ENCODE measurements at regions not wholly inside any gene's neighbourhood (a gene's known extent, or its start where the extent isn't known, plus 50 kb on each side); places are given as distances from the start of the nearest gene placed in this dataset.

GRCh38 chr11:70944141-70944540 is 308.2 kb downstream of the SHANK2 start:
- no peak for TF ChIP-seq CTCF (IDR thresholded peaks at IDR 0.05 in 2 of 3, conservative IDR thresholded peaks at IDR 0.05 in 1 of 3; ENCODE audit: borderline replicate concordance in 1 of 3, insufficient read depth in 1 of 3, low read depth in 2 of 3, low read length in 2 of 3)
- TF ChIP-seq RAD21 (IDR thresholded peaks at IDR 0.05; ENCODE audit: low read depth), result no peak
- no peak for TF ChIP-seq CBX3 (IDR thresholded peaks at IDR 0.05; ENCODE audit: low read depth)
- no peak for TF ChIP-seq TCF7L2 (IDR thresholded peaks at IDR 0.05; ENCODE audit: borderline replicate concordance, extremely low read depth, insufficient read depth, insufficient read length)
- TF ChIP-seq CEBPB (IDR thresholded peaks at IDR 0.05; ENCODE audit: low read depth), result no peak
- no peak for TF ChIP-seq POLR2AphosphoS5 (IDR thresholded peaks at IDR 0.05; ENCODE audit: low read depth, low read length)
- DNase-seq (ENCODE audit: low read depth, low spot score) (no peak), ATAC-seq (no peak)
- H3K9me2 ChIP-seq (ENCODE audit: insufficient read depth), result no peaks in the 10 kb centered on the region
- no peaks in the 10 kb centered on the region for H3K27me3 ChIP-seq (ENCODE audit: insufficient read depth, low read length)
- no peak overlapping the region for H2AFZ ChIP-seq (ENCODE audit: low read depth, low read length, poor library complexity, severe bottlenecking)
- H3K9ac ChIP-seq (ENCODE audit: low read length), result no peak overlapping the region
- H3K4me1 ChIP-seq (ENCODE audit: control insufficient read depth in 1 of 2, insufficient read depth in 2 of 2, low read length in 2 of 2), result no peaks in the 10 kb centered on the region
- no peak overlapping the region for H3K4me2 ChIP-seq (ENCODE audit: low read length)
- H3K36me3 ChIP-seq (ENCODE audit: control insufficient read depth in 1 of 2, insufficient read depth in 2 of 2, low read length in 2 of 2), result no peaks in the 10 kb centered on the region
- H3K79me2 ChIP-seq (ENCODE audit: insufficient read depth, low read length), result no peaks in the 10 kb centered on the region
- intact Hi-C loops (cut with micrococcal nuclease), result no loop called here
- POLR2A ChIA-PET, result interaction anchor here (0.7 kb wide), 1 partner anchor 8 kb away, joined by 6 read pairs; no protein-coding TSS in a partner anchor
- CTCF ChIA-PET, result no interaction called here
- no TSS peak for BruUV-seq (replicated peaks)
- no peak overlapping the region for H3K4me3 ChIP-seq (replicated peaks in 1 of 2; ENCODE audit: low read depth in 1 of 2, low read length in 2 of 2)
- no peak overlapping the region for H3K27ac ChIP-seq (ENCODE audit: low read depth, low read length)
- H4K20me1 ChIP-seq (ENCODE audit: insufficient read depth), result no peaks in the 10 kb centered on the region
- RAD21 ChIA-PET (ENCODE audit: low non-redundant PET in 1 of 2, low total read pairs in 2 of 2, uncharacterized antibody in 2 of 2, unreplicated experiment in 2 of 2), result no interaction called here
- peaks cover 18 to 19% of the 10 kb centered on the region in 2 experiments; a peak in 3 of 4 replicates for H3K9me3 ChIP-seq (ENCODE audit: control insufficient read depth in 1 of 2, insufficient read depth in 1 of 2, low read depth in 1 of 2, low read length in 2 of 2)

- H3K9me3 ChIP-seq (ENCODE audit: control insufficient read depth in 1 of 2, insufficient read depth in 1 of 2, low read depth in 1 of 2, low read length in 2 of 2), result peaks cover 18 to 19% of the 10 kb centered on the region in 2 experiments; a peak in 3 of 4 replicates
- H3K4me2 ChIP-seq (ENCODE audit: low read length), result no peak overlapping the region
- no peaks in the 10 kb centered on the region for H3K27me3 ChIP-seq (ENCODE audit: insufficient read depth, low read length)
- ChIA-PET RAD21 (ENCODE audit: low non-redundant PET in 1 of 2, low total read pairs in 2 of 2, uncharacterized antibody in 2 of 2, unreplicated experiment in 2 of 2) (no interaction called here), POLR2A (no interaction called here), CTCF (no interaction called here)
- no peaks in the 10 kb centered on the region for H3K36me3 ChIP-seq (ENCODE audit: control insufficient read depth in 1 of 2, insufficient read depth in 2 of 2, low read length in 2 of 2)
- no TSS peak for BruUV-seq (replicated peaks)
- H3K4me1 ChIP-seq (ENCODE audit: control insufficient read depth in 1 of 2, insufficient read depth in 2 of 2, low read length in 2 of 2), result no peaks in the 10 kb centered on the region
- no peaks in the 10 kb centered on the region for H3K9me2 ChIP-seq (ENCODE audit: insufficient read depth)
- intact Hi-C loops (cut with micrococcal nuclease), result no loop called here
- peak in 2 of 3 experiments; percentile 21 to 39; a peak in 2 of 6 replicates for TF ChIP-seq CTCF (IDR thresholded peaks at IDR 0.05 in 2 of 3, conservative IDR thresholded peaks at IDR 0.05 in 1 of 3; ENCODE audit: borderline replicate concordance in 1 of 3, insufficient read depth in 1 of 3, low read depth in 2 of 3, low read length in 2 of 3)
- no peak for TF ChIP-seq ZFX (IDR thresholded peaks at IDR 0.05)
- no peak for TF ChIP-seq SRF (IDR thresholded peaks at IDR 0.05; ENCODE audit: low read depth)
- H3K27ac ChIP-seq (ENCODE audit: low read depth, low read length), result no peak overlapping the region
- H4K20me1 ChIP-seq (ENCODE audit: insufficient read depth), result no peaks in the 10 kb centered on the region
- no peak overlapping the region for H3K9ac ChIP-seq (ENCODE audit: low read length)
- DNase-seq (ENCODE audit: low read depth, low spot score), result no peak
- ATAC-seq, result no peak
- H3K79me2 ChIP-seq (ENCODE audit: insufficient read depth, low read length), result no peaks in the 10 kb centered on the region
- H3K4me3 ChIP-seq (replicated peaks in 1 of 2; ENCODE audit: low read depth in 1 of 2, low read length in 2 of 2), result no peak overlapping the region
- H2AFZ ChIP-seq (ENCODE audit: low read depth, low read length, poor library complexity, severe bottlenecking), result no peak overlapping the region
Measured at GRCh38 chr11:70944636-70945035, 307.7 kb downstream of the SHANK2 start.
